C4-2B (cell line): ENCODE measurements at regions not wholly inside any gene's neighbourhood (a gene's known extent, or its start where the extent isn't known, plus 50 kb on each side); places are given as distances from the start of the nearest gene placed in this dataset.

Source experiments
- H3K27ac ChIP-seq: fragments of 450-650 bp; 2 replicates; pipeline ENCODE4 v1.5.1; 2017
- ZFX ChIP-seq: fragments of 450-650 bp; IDR thresholded peaks from 2 replicates; pipeline ENCODE4 v1.6.1; 2017
- TF ChIP-seq, protein P1 (sequence below): fragments of 450-650 bp; conservative IDR thresholded peaks from 2 replicates; pipeline ENCODE4 v1.5.1; 2017; ENCODE audit warnings: mild to moderate bottlenecking

DNA sequence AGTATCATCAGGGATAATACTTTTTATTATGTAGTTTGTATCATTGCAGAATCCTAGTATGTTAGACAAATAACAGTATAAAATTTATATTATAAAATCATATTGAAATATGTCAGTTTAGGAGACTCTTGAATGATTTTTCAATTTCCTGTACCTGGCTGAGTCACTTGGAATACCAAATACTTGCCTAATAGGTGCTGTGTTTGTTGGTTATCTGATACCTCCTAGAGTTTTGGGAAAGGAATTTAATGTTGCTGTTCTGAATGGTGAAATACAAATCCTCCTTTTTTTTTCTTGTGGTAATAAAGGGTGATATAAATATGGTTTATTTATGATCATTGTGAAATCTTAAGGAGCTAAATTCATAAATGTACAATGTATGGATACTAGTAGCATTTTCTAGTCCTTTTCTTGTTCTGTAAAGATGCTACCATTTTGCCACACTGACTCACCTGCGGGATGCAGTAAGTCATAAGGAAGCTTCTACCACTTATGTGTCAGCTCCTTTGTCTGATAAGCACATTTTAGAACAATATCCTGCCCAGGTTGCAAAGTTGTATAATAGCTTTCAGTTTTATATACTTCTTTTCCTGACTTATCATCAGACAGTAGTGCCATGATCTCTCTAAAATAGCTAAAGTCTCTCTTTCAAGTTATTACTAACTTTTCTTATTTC lies 465.5 kb downstream of the XIRP2 start:
- TF ChIP-seq ZFX, result no peak
- TF ChIP-seq, protein P1, sequence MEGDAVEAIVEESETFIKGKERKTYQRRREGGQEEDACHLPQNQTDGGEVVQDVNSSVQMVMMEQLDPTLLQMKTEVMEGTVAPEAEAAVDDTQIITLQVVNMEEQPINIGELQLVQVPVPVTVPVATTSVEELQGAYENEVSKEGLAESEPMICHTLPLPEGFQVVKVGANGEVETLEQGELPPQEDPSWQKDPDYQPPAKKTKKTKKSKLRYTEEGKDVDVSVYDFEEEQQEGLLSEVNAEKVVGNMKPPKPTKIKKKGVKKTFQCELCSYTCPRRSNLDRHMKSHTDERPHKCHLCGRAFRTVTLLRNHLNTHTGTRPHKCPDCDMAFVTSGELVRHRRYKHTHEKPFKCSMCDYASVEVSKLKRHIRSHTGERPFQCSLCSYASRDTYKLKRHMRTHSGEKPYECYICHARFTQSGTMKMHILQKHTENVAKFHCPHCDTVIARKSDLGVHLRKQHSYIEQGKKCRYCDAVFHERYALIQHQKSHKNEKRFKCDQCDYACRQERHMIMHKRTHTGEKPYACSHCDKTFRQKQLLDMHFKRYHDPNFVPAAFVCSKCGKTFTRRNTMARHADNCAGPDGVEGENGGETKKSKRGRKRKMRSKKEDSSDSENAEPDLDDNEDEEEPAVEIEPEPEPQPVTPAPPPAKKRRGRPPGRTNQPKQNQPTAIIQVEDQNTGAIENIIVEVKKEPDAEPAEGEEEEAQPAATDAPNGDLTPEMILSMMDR, result no peak

GRCh38 chr2:167345559-167345958 lies 457.3 kb downstream of the XIRP2 start:
- TF ChIP-seq, protein P1, result no peak
- H3K27ac ChIP-seq, result no peak overlapping the region

More for the DNA sequence above, 465.5 kb downstream of the XIRP2 start:
- no peak overlapping the region for H3K27ac ChIP-seq

GRCh38 chr2:167342769-167343168 lies 454.5 kb downstream of the XIRP2 start:
- no peak overlapping the region for H3K27ac ChIP-seq

DNA sequence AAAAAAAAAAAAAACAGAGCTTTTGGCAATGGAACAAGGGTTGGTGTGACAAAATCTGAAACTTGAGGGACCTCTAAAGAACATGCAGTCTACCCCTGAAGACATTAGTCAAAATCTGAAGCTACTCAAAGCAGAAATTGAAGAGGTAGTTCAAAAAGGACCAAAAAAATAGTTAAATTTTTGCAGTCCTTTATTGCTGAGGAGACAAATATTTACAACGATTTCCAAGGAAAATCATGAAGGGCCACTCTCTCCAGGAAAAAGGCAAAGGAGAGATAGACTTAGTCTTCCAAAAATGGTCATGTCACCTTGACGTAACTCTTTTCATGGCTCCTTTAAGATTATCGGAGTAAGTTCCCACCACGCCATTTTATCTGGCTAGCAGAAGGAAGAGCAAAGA lies 452.0 kb downstream of the XIRP2 start:
- no peak overlapping the region for H3K27ac ChIP-seq
- TF ChIP-seq, protein P1, result no peak
- no peak for TF ChIP-seq ZFX

More at GRCh38 chr2:167342769-167343168, 454.5 kb downstream of the XIRP2 start:
- no peak for TF ChIP-seq ZFX
- TF ChIP-seq, protein P1, result peak; percentile 29

DNA sequence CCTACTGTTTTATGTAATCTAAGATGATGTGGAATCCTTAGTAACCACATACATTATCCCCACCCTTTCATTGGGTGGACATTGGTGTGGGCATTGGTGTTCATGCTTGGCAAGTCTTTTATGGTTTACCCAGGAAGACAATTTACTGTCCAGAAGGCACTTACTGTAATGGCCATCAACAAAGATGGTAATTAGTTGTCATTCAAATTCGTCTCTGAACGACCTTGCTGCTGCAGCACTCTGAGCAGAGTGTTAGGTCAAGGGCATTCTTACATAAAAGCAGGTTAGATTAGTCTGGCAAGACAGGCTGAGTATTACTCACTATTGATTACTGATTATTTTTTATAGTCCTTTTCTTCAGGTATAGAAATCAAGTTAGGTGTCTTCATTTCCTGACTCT lies 447.9 kb downstream of the XIRP2 start:
- H3K27ac ChIP-seq, result no peak overlapping the region
- no peak for TF ChIP-seq ZFX
- TF ChIP-seq, protein P1, result no peak

GRCh38 chr2:167335541-167335992 lies 447.3 kb downstream of the XIRP2 start:
- no peak overlapping the region for H3K27ac ChIP-seq
- TF ChIP-seq, protein P1, result no peak

GRCh38 chr2:167334146-167334742 lies 446.0 kb downstream of the XIRP2 start:
- TF ChIP-seq, protein P1, result no peak
- TF ChIP-seq ZFX, result no peak
- no peak overlapping the region for H3K27ac ChIP-seq
